PFSK-1 (cell line): ENCODE measurements at regions not wholly inside any gene's neighbourhood (a gene's known extent, or its start where the extent isn't known, plus 50 kb on each side); places are given as distances from the start of the nearest gene placed in this dataset.

Source experiments
- FOXP2 ChIP-seq: optimal IDR thresholded peaks from 2 replicates; pipeline ENCODE3; 2011; ENCODE audit warnings: borderline replicate concordance, control low read depth, inconsistent platforms; ENCODE audit not compliant: insufficient read depth; ENCODE audit errors: extremely low read length, extremely low read depth
- POLR2AphosphoS5 ChIP-seq: IDR thresholded peaks from 2 replicates; pipeline ENCODE4 v1.6.1; 2012; ENCODE audit warnings: low read depth, mild to moderate bottlenecking, control low read depth, low read length, moderate library complexity
- REST ChIP-seq, 2 experiments: IDR thresholded peaks; 2 replicates each; pipeline versions ENCODE4 v1.6.1 to v1.8.0; 2011 to 2012; ENCODE audit warnings: low read depth in 2 of 2, low read length in 2 of 2, control low read depth in 1 of 2, inconsistent platforms in 1 of 2, mild to moderate bottlenecking in 1 of 2, moderate library complexity in 1 of 2; ENCODE audit not compliant: insufficient read depth in 1 of 2
- SIN3A ChIP-seq: IDR thresholded peaks from 2 replicates; pipeline ENCODE4 v1.6.1; 2012; ENCODE audit warnings: mild to moderate bottlenecking, low read length, moderate library complexity, borderline replicate concordance; ENCODE audit not compliant: insufficient read depth
- TAF1 ChIP-seq: IDR thresholded peaks from 2 replicates; pipeline ENCODE4 v1.6.1; 2012; ENCODE audit warnings: low read length, control low read depth, borderline replicate concordance; ENCODE audit not compliant: insufficient read depth

- TF ChIP-seq SIN3A: no peak
- no peak for TF ChIP-seq POLR2AphosphoS5
These were observed 129.4 kb upstream of the RASA1 start for GRCh38 chr5:87138091-87138805.

- TF ChIP-seq TAF1 (no peak), POLR2AphosphoS5 (no peak), REST (IDR thresholded peaks at IDR 0.05; ENCODE audit: insufficient read depth in 1 of 2, low read depth in 2 of 2, low read length in 2 of 2) (no peak)
These were observed 127.9 kb upstream of the RASA1 start for GRCh38 chr5:87139795-87140194.

- no peak for TF ChIP-seq FOXP2
- no peak for TF ChIP-seq POLR2AphosphoS5
- no peak for TF ChIP-seq SIN3A
- no peak for TF ChIP-seq TAF1
- TF ChIP-seq REST (IDR thresholded peaks at IDR 0.05; ENCODE audit: insufficient read depth in 1 of 2, low read depth in 2 of 2, low read length in 2 of 2): no peak
These were observed 126.1 kb upstream of the RASA1 start for GRCh38 chr5:87141544-87141943.

- TF ChIP-seq REST (IDR thresholded peaks at IDR 0.05; ENCODE audit: insufficient read depth in 1 of 2, low read depth in 2 of 2, low read length in 2 of 2): no peak
- TF ChIP-seq FOXP2: no peak
- TF ChIP-seq SIN3A: no peak
- TF ChIP-seq TAF1: no peak
- no peak for TF ChIP-seq POLR2AphosphoS5
These were observed 120.2 kb upstream of the RASA1 start for GRCh38 chr5:87147441-87147840.

GRCh38 chr5:87150630-87151029, 117.1 kb upstream of the RASA1 start:
- no peak for TF ChIP-seq SIN3A

- TF ChIP-seq POLR2AphosphoS5: no peak
- no peak for TF ChIP-seq SIN3A
- no peak for TF ChIP-seq REST (IDR thresholded peaks at IDR 0.05; ENCODE audit: insufficient read depth in 1 of 2, low read depth in 2 of 2, low read length in 2 of 2)
- TF ChIP-seq FOXP2: no peak
- no peak for TF ChIP-seq TAF1
These were observed 116.1 kb upstream of the RASA1 start for GRCh38 chr5:87151547-87151946.
